ENCODE measurements at regions not wholly inside any gene's neighbourhood (a gene's known extent, or its start where the extent isn't known, plus 50 kb on each side); places are given as distances from the start of the nearest gene placed in this dataset.

GRCh38 chr4:163624727-163625126 lies 130.2 kb downstream of the TMA16 start:
- H3K4me3 ChIP-seq, result no peak overlapping the region
- no peaks in the 10 kb centered on the region for H3K27me3 ChIP-seq
- intact Hi-C loops (cut with DNase I), result no loop called here
- TF ChIP-seq CTCF (IDR thresholded peaks at IDR 0.05), result no peak
- no peak for TF ChIP-seq POLR2A (IDR thresholded peaks at IDR 0.05)
- H3K36me3 ChIP-seq, result no peaks in the 10 kb centered on the region
- H3K4me1 ChIP-seq, result no peaks in the 10 kb centered on the region
- no peak overlapping the region for H3K27ac ChIP-seq
- 48 to 58% methylated on average over 1 of the region's 1 CpG for WGBS, 2 donors
- no peak for DNase-seq
- no peaks in the 10 kb centered on the region for H3K9me3 ChIP-seq

DNA sequence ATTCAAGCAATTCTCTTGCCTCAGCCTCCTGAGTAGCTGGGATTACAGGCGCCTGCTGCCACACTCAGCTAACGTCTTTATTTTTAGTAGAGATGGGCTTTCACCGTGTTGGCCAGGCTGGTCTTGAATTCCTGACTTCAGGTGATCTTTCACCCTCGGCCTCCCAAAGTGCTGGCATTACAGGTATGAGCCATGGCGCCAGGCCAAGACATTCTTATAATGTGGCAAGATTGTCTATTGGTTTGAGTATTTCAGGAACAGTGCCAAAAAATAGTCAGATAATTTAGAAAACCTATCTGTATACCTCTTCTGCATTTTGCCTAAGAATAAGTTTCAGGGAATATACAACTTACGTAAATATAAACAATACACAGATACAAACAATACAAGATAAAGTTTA lies 136.8 kb downstream of the TMA16 start:
- H3K27ac ChIP-seq, result no peak overlapping the region
- no peaks in the 10 kb centered on the region for H3K9me3 ChIP-seq
- H3K4me3 ChIP-seq, result no peak overlapping the region
- no peaks in the 10 kb centered on the region for H3K4me1 ChIP-seq
- no peaks in the 10 kb centered on the region for H3K27me3 ChIP-seq
- DNase-seq, result no peak
- H3K36me3 ChIP-seq, result no peaks in the 10 kb centered on the region
- intact Hi-C loops (cut with DNase I), result no loop called here
- WGBS, 2 donors, result 82 to 83% methylated on average over 6 of the region's 6 CpGs
- no peak for TF ChIP-seq POLR2A (IDR thresholded peaks at IDR 0.05)
- no peak for TF ChIP-seq CTCF (IDR thresholded peaks at IDR 0.05)

- Histone ChIP-seq H3K27ac (no peak overlapping the region), H3K36me3 (no peaks in the 10 kb centered on the region), H3K4me3 (no peak overlapping the region), H3K4me1 (no peaks in the 10 kb centered on the region), H3K9me3 (no peaks in the 10 kb centered on the region), H3K27me3 (no peaks in the 10 kb centered on the region)
- TF ChIP-seq CTCF (IDR thresholded peaks at IDR 0.05) (no peak), POLR2A (IDR thresholded peaks at IDR 0.05) (no peak)
- intact Hi-C loops (cut with DNase I), result no loop called here
- DNase-seq, result no peak
These were observed 144.4 kb downstream of the TMA16 start for GRCh38 chr4:163638909-163639308.

DNA sequence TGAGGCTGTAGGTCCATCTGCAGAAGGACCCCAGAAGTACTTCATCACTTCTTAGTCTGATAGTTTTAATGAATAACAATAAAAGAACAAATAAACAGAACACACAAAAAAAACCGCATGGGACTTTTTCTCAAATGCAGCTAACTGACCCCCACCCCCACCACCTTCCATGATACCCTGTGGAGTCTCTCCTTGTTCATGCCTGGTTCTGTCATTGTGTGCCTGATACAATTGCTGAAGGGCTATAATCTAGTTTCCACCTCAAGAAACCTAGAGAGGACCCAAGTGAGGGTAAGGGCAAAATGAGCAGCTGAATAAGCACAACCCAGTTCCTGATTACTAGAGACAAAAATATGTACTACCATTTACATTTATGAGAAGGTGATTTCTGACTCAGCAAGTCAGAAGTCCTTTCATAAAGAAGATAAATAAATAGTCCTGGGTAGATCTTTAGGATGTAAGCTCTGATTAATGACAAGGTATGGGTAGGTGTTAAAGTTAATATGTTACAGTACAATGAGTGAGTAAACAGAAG lies 155.1 kb downstream of the TMA16 start:
- no peak for DNase-seq
- no peaks in the 10 kb centered on the region for H3K27me3 ChIP-seq
- no peak overlapping the region for H3K27ac ChIP-seq
- intact Hi-C loops (cut with DNase I), result no loop called here
- no peaks in the 10 kb centered on the region for H3K36me3 ChIP-seq
- peaks cover 0 to 15% (median 0%) of the 10 kb centered on the region in 3 donors for H3K9me3 ChIP-seq
- H3K4me1 ChIP-seq, result no peaks in the 10 kb centered on the region
- no peak overlapping the region for H3K4me3 ChIP-seq
- 40 to 54% methylated on average over 1 of the region's 1 CpG for WGBS, 2 donors
- no peak for TF ChIP-seq POLR2A (IDR thresholded peaks at IDR 0.05)
- TF ChIP-seq CTCF (IDR thresholded peaks at IDR 0.05), result no peak

DNA sequence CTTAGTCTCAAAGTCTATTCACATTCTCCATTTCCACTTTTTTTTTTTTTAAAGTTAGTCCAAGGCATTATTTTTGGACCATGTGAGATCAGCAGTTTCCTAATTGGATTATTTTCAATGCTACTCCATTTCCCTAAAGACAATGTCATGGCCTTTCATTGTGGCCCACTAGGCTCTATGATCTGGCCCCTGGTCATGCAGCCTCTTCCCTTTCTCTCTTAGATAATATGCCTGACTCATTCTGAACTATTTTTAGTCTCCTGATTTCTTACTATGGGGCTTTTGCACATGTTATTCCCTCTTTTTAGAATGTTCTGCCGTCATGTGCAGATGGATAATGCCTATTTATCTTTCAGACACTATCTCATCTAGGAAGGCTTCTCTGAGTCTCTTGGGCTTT lies 157.3 kb downstream of the TMA16 start:
- intact Hi-C loops (cut with DNase I), result no loop called here
- TF ChIP-seq POLR2A (IDR thresholded peaks at IDR 0.05) (no peak), CTCF (IDR thresholded peaks at IDR 0.05) (no peak)
- Histone ChIP-seq H3K4me1 (no peaks in the 10 kb centered on the region), H3K36me3 (no peaks in the 10 kb centered on the region), H3K4me3 (no peak overlapping the region), H3K9me3 (no peaks in the 10 kb centered on the region), H3K27ac (no peak overlapping the region), H3K27me3 (no peaks in the 10 kb centered on the region)
- 64 to 79% methylated on average over 1 of the region's 1 CpG for WGBS, 2 donors
- no peak for DNase-seq
